Small intestine (tissue), 7 donors: ENCODE measurements at regions not wholly inside any gene's neighbourhood (a gene's known extent, or its start where the extent isn't known, plus 50 kb on each side); places are given as distances from the start of the nearest gene placed in this dataset.

Experiments used
- DNase-seq, 2 donors: peaks; one replicate each; pipeline versions ENCODE4 v3.0.0 to v3.0.0-alpha.2; 2013
- FAIRE-seq: peaks from 2 replicates; lab custom pipeline; 2012; peaks lifted over from hg19 to GRCh38; lab: Jason Lieb, UNC
- H3K27ac ChIP-seq, 3 donors: one replicate each; pipeline ENCODE4 v1.5.1; 2013; ENCODE audit warnings: low read length in 2 of 3, mild to moderate bottlenecking in 2 of 3, control low read depth in 1 of 3, inconsistent platforms in 1 of 3, low read depth in 1 of 3, moderate library complexity in 1 of 3
- H3K27me3 ChIP-seq, 3 donors: one replicate each; pipeline ENCODE4 v1.6.1; 2013; ENCODE audit warnings: low read length in 3 of 3, inconsistent platforms in 1 of 3; ENCODE audit not compliant: control insufficient read depth in 3 of 3, insufficient read depth in 3 of 3
- H3K36me3 ChIP-seq, 3 donors: one replicate each; pipeline ENCODE4 v1.6.1; 2013; ENCODE audit warnings: low read length in 3 of 3, inconsistent platforms in 1 of 3, low read depth in 1 of 3, mild to moderate bottlenecking in 1 of 3, moderate library complexity in 1 of 3; ENCODE audit not compliant: control insufficient read depth in 3 of 3, insufficient read depth in 2 of 3
- H3K4me1 ChIP-seq, 3 donors: one replicate each; pipeline ENCODE4 v1.6.1; 2013; ENCODE audit warnings: low read length in 2 of 3, inconsistent platforms in 1 of 3, low read depth in 1 of 3, mild to moderate bottlenecking in 1 of 3, moderate library complexity in 1 of 3; ENCODE audit not compliant: control insufficient read depth in 3 of 3, insufficient read depth in 2 of 3
- H3K4me3 ChIP-seq, 3 donors: one replicate each; pipeline ENCODE4 v1.5.1; 2013; ENCODE audit warnings: low read length in 3 of 3, control low read depth in 1 of 3, inconsistent platforms in 1 of 3, low read depth in 1 of 3, mild to moderate bottlenecking in 1 of 3, moderate library complexity in 1 of 3
- H3K9me3 ChIP-seq, 2 donors: one replicate each; pipeline ENCODE4 v1.6.1; 2013; ENCODE audit warnings: low read depth in 1 of 2, low read length in 1 of 2; ENCODE audit not compliant: control insufficient read depth in 2 of 2, insufficient read depth in 1 of 2
- WGBS, 3 donors: extraction: QIAGEN DNeasy Blood & Tissue Kit; methylation state at CpG; one replicate each; pipeline ENCODE4 v1.1.7; 2013; 5-methylcytosine and 5-hydroxymethylcytosine counted together
- donor health status: healthy with polysubstance abuse.
- donor health status: control.
- donor health status: control.
- donor health status: Bipolar disorder and iron deficiency.
- donor health status: healthy.

DNA sequence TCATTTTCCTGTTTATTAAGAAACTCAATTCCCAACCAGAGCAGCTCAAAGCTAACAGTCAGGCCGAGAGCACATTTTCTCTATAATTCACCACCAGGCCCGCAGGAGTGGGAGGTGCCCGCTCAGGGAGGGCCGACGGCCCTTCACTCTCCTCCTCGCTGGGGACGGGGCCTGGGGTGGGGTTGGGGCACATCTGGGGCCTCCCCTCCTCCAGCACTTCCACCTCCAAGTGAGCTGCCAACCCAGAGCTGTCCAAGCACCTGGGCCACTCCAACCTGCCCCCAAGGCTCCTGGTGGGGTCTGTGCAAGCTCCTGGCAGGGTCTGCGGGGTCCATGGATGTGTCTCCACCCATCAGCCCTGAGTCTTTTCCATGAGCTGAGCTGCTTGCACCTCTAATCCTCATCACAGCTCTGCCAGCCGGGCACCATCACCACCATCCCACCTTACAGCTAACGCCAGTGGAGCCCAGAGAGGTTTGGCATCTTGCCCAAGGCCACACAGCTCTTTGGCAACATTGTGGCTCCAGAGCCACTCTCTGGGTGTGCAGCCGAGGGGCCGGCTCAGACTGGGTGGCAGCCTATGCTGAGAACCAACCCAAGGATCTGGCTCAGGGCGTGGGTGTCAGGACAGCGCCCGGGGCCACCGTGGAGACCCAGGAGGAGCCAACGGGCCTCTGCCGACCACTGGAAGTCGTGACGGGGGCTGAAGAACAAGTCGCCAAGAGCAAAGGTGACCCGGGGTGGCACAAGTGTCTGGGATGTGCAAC, 193.5 kb downstream of the BRD1 start:
- H3K4me3 ChIP-seq: no peak overlapping the region
- H3K27ac ChIP-seq: no peak overlapping the region
- 74 to 87% (median 74%) methylated on average over 22 of the region's 22 CpGs for WGBS, 3 donors
- H3K36me3 ChIP-seq: peaks cover 0 to 2% (median 0%) of the 10 kb centered on the region in 3 donors
- no peaks in the 10 kb centered on the region for H3K9me3 ChIP-seq
- no peak for DNase-seq
- no peak for FAIRE-seq
- H3K27me3 ChIP-seq: no peaks in the 10 kb centered on the region
- H3K4me1 ChIP-seq: no peaks in the 10 kb centered on the region

DNA sequence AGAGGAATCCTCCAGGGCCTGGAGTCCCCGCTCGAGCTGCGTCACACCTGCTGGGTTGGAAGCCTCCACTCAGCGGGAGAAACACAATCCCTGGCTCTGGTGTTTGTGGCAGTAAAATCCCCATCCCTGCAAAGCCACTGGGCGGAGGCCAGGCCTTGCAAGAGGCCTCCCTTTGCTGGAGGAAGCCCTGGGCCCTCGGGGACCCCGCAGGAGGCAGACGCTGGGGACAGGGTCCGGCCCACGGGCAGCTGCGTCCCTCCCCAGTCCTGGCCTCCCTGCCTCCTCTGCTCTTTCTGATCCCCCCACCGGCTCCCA, 194.7 kb downstream of the BRD1 start:
- H3K9me3 ChIP-seq: no peaks in the 10 kb centered on the region
- FAIRE-seq: no peak
- no peak for DNase-seq
- no peaks in the 10 kb centered on the region for H3K4me1 ChIP-seq
- H3K27ac ChIP-seq: no peak overlapping the region
- H3K27me3 ChIP-seq: no peaks in the 10 kb centered on the region
- peaks cover 0 to 2% (median 0%) of the 10 kb centered on the region in 3 donors for H3K36me3 ChIP-seq
- no peak overlapping the region for H3K4me3 ChIP-seq
- 69 to 77% (median 77%) methylated on average over 9 to 12 of the region's 12 CpGs for WGBS, 3 donors

DNA sequence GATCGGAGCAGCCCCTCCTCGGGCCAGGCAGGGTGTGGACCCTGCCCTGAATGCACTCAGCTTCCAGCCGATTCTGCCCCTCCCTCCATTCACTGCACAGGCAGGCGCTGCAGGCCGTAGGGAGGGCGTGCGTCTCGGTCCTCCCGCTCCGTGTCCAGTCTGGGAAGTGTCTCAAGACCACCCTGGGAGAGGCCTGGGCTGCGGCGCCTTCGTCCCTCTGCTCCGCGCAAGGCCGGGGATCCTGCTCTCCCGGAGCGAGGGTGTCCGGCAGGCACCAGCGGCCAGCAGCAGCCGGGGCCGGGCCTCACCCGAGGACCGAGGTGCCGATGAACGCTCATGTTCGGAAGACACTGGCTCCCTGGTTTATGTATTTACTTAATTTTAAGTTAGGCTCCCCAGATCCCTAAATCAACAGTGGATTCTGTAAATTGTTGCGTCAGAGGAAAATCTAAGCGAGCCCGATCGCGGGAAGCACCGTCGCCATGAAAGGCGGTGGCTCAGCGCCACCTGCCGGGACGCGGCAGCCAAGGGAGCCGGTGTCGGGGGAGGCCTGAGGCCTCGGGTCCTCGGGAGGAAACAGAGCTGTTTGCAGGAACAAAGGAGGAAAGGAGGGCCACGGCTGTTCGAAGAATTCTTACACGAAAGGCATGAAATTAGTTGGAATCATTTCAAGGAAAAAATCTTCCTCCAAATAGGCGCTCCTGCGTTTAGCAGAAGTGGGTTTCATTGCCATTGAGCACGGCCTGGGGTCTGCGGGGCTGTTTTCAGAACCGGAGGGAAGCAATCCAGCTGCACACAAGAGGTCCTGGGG, 195.3 kb downstream of the BRD1 start:
- FAIRE-seq: no peak
- WGBS, 3 donors: 15 to 31% (median 25%) methylated on average over 51 of the region's 51 CpGs
- H3K4me3 ChIP-seq: peak overlapping the region in 1 of 3 donors; percentile 6

DNA sequence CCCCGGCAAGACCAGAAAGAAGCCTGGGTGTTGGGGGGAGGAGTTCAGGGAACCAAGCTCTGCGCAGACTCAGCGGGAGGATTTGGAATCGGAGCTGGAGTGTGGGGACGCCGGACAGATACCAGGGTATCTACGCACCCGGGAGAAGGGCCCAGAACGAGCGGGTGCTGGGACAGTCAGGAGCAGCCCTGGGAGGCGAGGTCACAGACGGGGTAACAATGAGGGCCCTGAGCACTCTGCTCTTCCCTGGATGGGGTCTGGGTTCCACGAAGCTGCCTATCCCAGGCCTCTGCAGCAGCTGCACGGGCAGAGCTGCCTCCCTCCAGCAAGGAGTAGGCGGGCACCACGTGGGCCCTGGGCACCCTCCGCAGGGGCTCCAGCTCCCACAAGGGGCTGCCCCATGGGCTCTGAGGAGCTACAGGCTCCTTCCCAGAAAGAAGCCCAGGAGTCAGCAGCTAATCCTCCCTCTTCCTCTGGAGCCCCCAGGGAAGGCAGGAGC, 197.2 kb downstream of the BRD1 start:
- no peaks in the 10 kb centered on the region for H3K36me3 ChIP-seq
- DNase-seq (no peak), FAIRE-seq (no peak)
- H3K9me3 ChIP-seq: no peaks in the 10 kb centered on the region
- H3K27me3 ChIP-seq: no peaks in the 10 kb centered on the region
- H3K27ac ChIP-seq: no peak overlapping the region
- WGBS, 3 donors: 78 to 86% (median 80%) methylated on average over 16 to 17 of the region's 17 CpGs
- no peak overlapping the region for H3K4me3 ChIP-seq
- H3K4me1 ChIP-seq: no peaks in the 10 kb centered on the region

More for the DNA sequence above, 195.3 kb downstream of the BRD1 start:
- H3K27me3 ChIP-seq: no peaks in the 10 kb centered on the region
- H3K27ac ChIP-seq: no peak overlapping the region
- no peaks in the 10 kb centered on the region for H3K36me3 ChIP-seq
- no peaks in the 10 kb centered on the region for H3K9me3 ChIP-seq
- H3K4me1 ChIP-seq: no peaks in the 10 kb centered on the region
- DNase-seq: peak; percentile 32 to 75

DNA sequence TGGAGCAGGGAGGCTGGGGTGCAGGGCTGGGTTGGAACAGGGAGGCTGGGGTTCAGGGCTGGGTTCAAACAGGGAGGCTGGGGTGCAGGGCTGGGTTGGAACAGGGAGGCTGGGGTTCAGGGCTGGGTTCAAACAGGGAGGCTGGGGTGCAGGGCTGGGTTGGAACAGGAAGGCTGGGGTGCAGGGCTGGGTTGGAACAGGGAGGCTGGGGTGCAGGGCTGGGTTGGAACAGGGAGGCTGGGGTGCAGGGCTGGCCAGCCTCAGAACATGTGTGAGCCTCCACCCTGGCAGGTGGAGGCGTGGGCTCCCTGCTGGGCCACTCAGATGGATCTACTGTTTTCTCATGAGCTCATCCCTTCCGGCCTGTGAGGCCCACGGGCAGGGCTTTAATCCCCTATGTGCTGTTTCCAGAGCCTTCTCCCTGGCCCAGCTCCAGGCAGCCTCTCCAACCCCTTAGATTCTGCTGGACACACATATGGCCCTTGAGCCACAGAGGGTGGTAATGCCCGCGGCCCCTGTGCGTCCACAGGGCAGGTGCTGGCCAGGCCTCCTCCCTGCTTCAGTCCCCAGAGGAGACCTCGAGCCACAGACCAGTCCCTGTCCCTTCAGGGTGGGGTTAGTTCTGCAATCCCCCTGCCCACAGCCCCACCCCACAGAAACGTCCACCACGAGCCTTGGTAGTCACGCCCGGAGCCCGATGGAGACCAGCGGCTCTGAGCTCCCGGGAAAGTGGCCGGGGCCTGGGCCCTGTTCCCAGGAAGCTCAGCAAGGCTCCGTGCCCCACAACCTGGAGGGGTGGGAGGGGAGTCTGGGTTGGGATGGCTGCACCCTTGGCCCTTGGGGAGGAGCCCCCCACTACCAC, 197.9 kb downstream of the BRD1 start:
- DNase-seq (no peak), FAIRE-seq (no peak)
- Histone ChIP-seq H3K36me3 (no peaks in the 10 kb centered on the region), H3K4me1 (no peaks in the 10 kb centered on the region), H3K9me3 (no peaks in the 10 kb centered on the region), H3K27me3 (no peaks in the 10 kb centered on the region), H3K4me3 (no peak overlapping the region), H3K27ac (no peak overlapping the region)
- WGBS, 3 donors: 60 to 74% (median 60%) methylated on average over 16 of the region's 16 CpGs

DNA sequence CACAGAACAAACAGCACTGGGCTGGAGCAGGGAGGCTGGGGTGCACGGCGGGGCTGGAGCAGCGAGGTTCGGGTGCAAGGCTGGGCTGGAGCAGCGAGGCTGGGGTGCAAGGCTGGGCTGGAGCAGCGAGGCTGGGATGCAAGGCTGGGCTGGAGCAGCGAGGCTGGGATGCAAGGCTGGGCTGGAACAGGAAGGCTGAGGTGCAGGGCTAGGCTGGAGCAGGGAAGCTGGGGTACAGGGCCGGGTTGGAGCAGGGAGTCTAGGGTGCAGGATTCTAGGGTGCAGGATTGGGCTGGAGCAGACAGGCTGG, 198.5 kb downstream of the BRD1 start:
- Histone ChIP-seq H3K9me3 (no peaks in the 10 kb centered on the region), H3K4me3 (no peak overlapping the region), H3K27me3 (no peaks in the 10 kb centered on the region), H3K36me3 (no peaks in the 10 kb centered on the region), H3K4me1 (no peaks in the 10 kb centered on the region), H3K27ac (no peak overlapping the region)
- FAIRE-seq (no peak), DNase-seq (no peak)
- WGBS, 3 donors: 61 to 84% (median 69%) methylated on average over 8 of the region's 8 CpGs

DNA sequence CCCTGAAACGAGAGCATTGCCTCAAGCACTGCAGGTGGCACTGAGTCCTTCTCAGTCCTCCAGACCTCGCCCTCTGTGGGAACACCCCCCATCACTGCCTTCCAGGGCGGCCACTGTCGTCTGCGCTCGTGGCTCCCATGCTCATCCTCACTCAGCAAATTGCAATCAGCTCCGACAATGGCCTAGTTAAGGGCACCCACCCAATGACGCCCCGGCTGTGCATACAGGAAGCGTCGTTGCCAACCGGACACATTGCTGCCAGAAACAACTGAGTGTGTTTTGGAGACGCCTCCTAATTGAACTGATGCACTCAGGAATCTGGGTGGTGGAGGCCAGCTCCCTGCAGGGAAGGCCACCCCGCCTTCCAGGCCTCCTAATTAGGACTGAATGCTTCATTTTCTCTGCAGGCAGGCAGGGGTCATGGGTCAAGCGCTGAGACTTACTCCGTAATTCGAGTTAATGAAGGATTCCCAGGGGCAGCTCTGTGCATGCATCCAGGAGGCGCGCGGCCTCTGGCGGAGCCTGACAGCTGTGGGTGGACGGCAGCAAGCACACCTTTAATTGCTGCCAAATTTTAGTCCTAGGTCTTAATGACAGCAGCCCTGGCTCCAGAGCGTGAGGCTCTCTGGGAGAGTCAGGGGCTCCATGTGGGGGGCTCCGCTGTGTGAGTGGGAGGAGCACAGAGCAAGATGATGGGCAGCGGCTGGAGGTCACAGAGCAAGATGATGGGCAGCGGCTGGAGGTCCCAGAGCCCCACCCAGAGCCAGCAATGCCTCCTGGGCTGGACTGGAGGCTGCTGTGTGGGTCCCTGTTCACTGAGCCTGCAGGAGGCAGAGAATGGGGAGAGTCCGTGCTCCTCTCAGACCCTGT, 199.0 kb downstream of the BRD1 start:
- no peak overlapping the region for H3K4me3 ChIP-seq
- 59 to 66% (median 61%) methylated on average over 27 of the region's 27 CpGs for WGBS, 3 donors
- no peaks in the 10 kb centered on the region for H3K27me3 ChIP-seq
- no peak overlapping the region for H3K27ac ChIP-seq
- no peaks in the 10 kb centered on the region for H3K36me3 ChIP-seq
- DNase-seq (no peak), FAIRE-seq (no peak)
- H3K4me1 ChIP-seq: no peaks in the 10 kb centered on the region
- no peaks in the 10 kb centered on the region for H3K9me3 ChIP-seq
